ENCODE measurements at regions not wholly inside any gene's neighbourhood (a gene's known extent, or its start where the extent isn't known, plus 50 kb on each side); places are given as distances from the start of the nearest gene placed in this dataset.
"Not testable (repeated sequence)": the region's sequence is repeated elsewhere in the genome, so short reads cannot be mapped to it uniquely, and the experiment has no call there.

GRCh38 chr2:142815375-142815774, 62.1 kb upstream of the KYNU start:
- Histone ChIP-seq H3K36me3 (ENCODE audit: control insufficient read depth in 2 of 2, extremely low read depth in 1 of 2, insufficient read depth in 2 of 2, low read length in 2 of 2) (no peaks in the 10 kb centered on the region), H3K9ac (replicated peaks; ENCODE audit: extremely low read depth, insufficient read depth, low read length) (no peak overlapping the region), H3K79me2 (ENCODE audit: control insufficient read depth, insufficient read depth, low read length) (no peaks in the 10 kb centered on the region), H3K9me1 (replicated peaks; ENCODE audit: control insufficient read depth, extremely low read depth, insufficient read depth, low read length) (no peaks in the 10 kb centered on the region), H2AFZ (ENCODE audit: low read depth, low read length) (no peak overlapping the region), H3K9me3 (replicated peaks; ENCODE audit: control insufficient read depth, insufficient read depth, low read length) (no peaks in the 10 kb centered on the region), H3K4me1 (ENCODE audit: control insufficient read depth, extremely low read depth, insufficient read depth, low read length) (no peaks in the 10 kb centered on the region), H3K27ac (ENCODE audit: insufficient read depth, low read depth, low read length) (no peak overlapping the region), H3K4me3 (replicated peaks in 1 of 3; ENCODE audit: insufficient read depth in 1 of 3, low read depth in 1 of 3, low read length in 3 of 3) (no peak overlapping the region), H3K4me2 (ENCODE audit: insufficient read depth, low read length) (no peak overlapping the region), H3K27me3 (ENCODE audit: control insufficient read depth in 2 of 2, insufficient read depth in 2 of 2, low read length in 2 of 2) (no peaks in the 10 kb centered on the region), H4K20me1 (replicated peaks; ENCODE audit: control insufficient read depth, extremely low read depth, insufficient read depth, low read length) (no peaks in the 10 kb centered on the region)
- no peak for DNase-seq (ENCODE audit: low read depth, low spot score)
- dilution Hi-C loops (cut with MboI; ENCODE audit: extremely low pct_ligation_motif_present, low sequenced_read_pairs), result no loop called here
- ChIA-PET POLR2A (no interaction called here), CTCF (interaction anchor here (2.2 kb wide), 1 partner anchor 10 kb away, joined by 5 read pairs; no protein-coding TSS in a partner anchor)
- no peak for TF ChIP-seq JUN (IDR thresholded peaks at IDR 0.05; ENCODE audit: borderline replicate concordance, insufficient read depth, insufficient read length, low read depth)
- TF ChIP-seq MAX (IDR thresholded peaks at IDR 0.05; ENCODE audit: insufficient read depth, insufficient read length), result no peak
- TF ChIP-seq EZH2 (IDR thresholded peaks at IDR 0.05; ENCODE audit: borderline replicate concordance, low read depth, low read length, severe bottlenecking), result no peak
- TF ChIP-seq POLR2AphosphoS5 (IDR thresholded peaks at IDR 0.05; ENCODE audit: insufficient read depth, low read depth, low read length), result no peak
- intact Hi-C loops (cut with micrococcal nuclease), result no loop called here
- no TSS peak for BruUV-seq (replicated peaks)
- FAIRE-seq, result no peak

GRCh38 chr2:142813830-142814829, 63.3 kb upstream of the KYNU start:
- H4K20me1 ChIP-seq (replicated peaks; ENCODE audit: control insufficient read depth, extremely low read depth, insufficient read depth, low read length), result no peaks in the 10 kb centered on the region
- no peak for FAIRE-seq
- no peak for TF ChIP-seq EZH2 (IDR thresholded peaks at IDR 0.05; ENCODE audit: borderline replicate concordance, low read depth, low read length, severe bottlenecking)
- DNase-seq (ENCODE audit: low read depth, low spot score), result no peak
- ChIA-PET POLR2A (no interaction called here), CTCF (interaction anchor here (1.3 to 2.2 kb wide), 2 partner anchors 8 to 9 kb away, joined by 3 to 5 read pairs; no protein-coding TSS in a partner anchor)
- no peak overlapping the region for H3K4me3 ChIP-seq (replicated peaks in 1 of 3; ENCODE audit: insufficient read depth in 1 of 3, low read depth in 1 of 3, low read length in 3 of 3)
- H3K9me1 ChIP-seq (replicated peaks; ENCODE audit: control insufficient read depth, extremely low read depth, insufficient read depth, low read length), result no peaks in the 10 kb centered on the region
- intact Hi-C loops (cut with micrococcal nuclease) (no loop called here), dilution Hi-C loops (cut with MboI; ENCODE audit: extremely low pct_ligation_motif_present, low sequenced_read_pairs) (no loop called here)
- no peaks in the 10 kb centered on the region for H3K9me3 ChIP-seq (replicated peaks; ENCODE audit: control insufficient read depth, insufficient read depth, low read length)
- no peaks in the 10 kb centered on the region for H3K27me3 ChIP-seq (ENCODE audit: control insufficient read depth in 2 of 2, insufficient read depth in 2 of 2, low read length in 2 of 2)
- no peak overlapping the region for H2AFZ ChIP-seq (ENCODE audit: low read depth, low read length)
- no peak overlapping the region for H3K27ac ChIP-seq (ENCODE audit: insufficient read depth, low read depth, low read length)
- BruUV-seq (replicated peaks), result no TSS peak
- no peaks in the 10 kb centered on the region for H3K36me3 ChIP-seq (ENCODE audit: control insufficient read depth in 2 of 2, extremely low read depth in 1 of 2, insufficient read depth in 2 of 2, low read length in 2 of 2)
- no peaks in the 10 kb centered on the region for H3K4me1 ChIP-seq (ENCODE audit: control insufficient read depth, extremely low read depth, insufficient read depth, low read length)
- H3K79me2 ChIP-seq (ENCODE audit: control insufficient read depth, insufficient read depth, low read length), result no peaks in the 10 kb centered on the region
- no peak overlapping the region for H3K4me2 ChIP-seq (ENCODE audit: insufficient read depth, low read length)
- H3K9ac ChIP-seq (replicated peaks; ENCODE audit: extremely low read depth, insufficient read depth, low read length), result no peak overlapping the region

- H3K9me3 ChIP-seq (replicated peaks; ENCODE audit: control insufficient read depth, insufficient read depth, low read length); H4K20me1 ChIP-seq (replicated peaks; ENCODE audit: control insufficient read depth, extremely low read depth, insufficient read depth, low read length); H3K79me2 ChIP-seq (ENCODE audit: control insufficient read depth, insufficient read depth, low read length); intact Hi-C loops (cut with micrococcal nuclease); CTCF ChIA-PET; H3K27me3 ChIP-seq (ENCODE audit: control insufficient read depth in 2 of 2, insufficient read depth in 2 of 2, low read length in 2 of 2); H3K9me1 ChIP-seq (replicated peaks; ENCODE audit: control insufficient read depth, extremely low read depth, insufficient read depth, low read length); H3K4me2 ChIP-seq (ENCODE audit: insufficient read depth, low read length); H3K27ac ChIP-seq (ENCODE audit: insufficient read depth, low read depth, low read length); H2AFZ ChIP-seq (ENCODE audit: low read depth, low read length); BruUV-seq (replicated peaks); H3K9ac ChIP-seq (replicated peaks; ENCODE audit: extremely low read depth, insufficient read depth, low read length); FAIRE-seq; H3K4me3 ChIP-seq (replicated peaks in 1 of 3; ENCODE audit: insufficient read depth in 1 of 3, low read depth in 1 of 3, low read length in 3 of 3); H3K4me1 ChIP-seq (ENCODE audit: control insufficient read depth, extremely low read depth, insufficient read depth, low read length); H3K36me3 ChIP-seq (ENCODE audit: control insufficient read depth in 2 of 2, extremely low read depth in 1 of 2, insufficient read depth in 2 of 2, low read length in 2 of 2); dilution Hi-C loops (cut with MboI; ENCODE audit: extremely low pct_ligation_motif_present, low sequenced_read_pairs); DNase-seq (ENCODE audit: low read depth, low spot score); POLR2A ChIA-PET: not testable (repeated sequence)
Observed at GRCh38 chr2:142811644-142812043, 65.8 kb upstream of the KYNU start.

All from endothelial cell of umbilical vein (primary cell).